ENCODE measurements at regions not wholly inside any gene's neighbourhood (a gene's known extent, or its start where the extent isn't known, plus 50 kb on each side); places are given as distances from the start of the nearest gene placed in this dataset.
A peak's percentile ranks its signal among the peaks of the same experiment; 100 is the strongest.

GRCh38 chr17:5693821-5694220 lies 109.5 kb upstream of the NLRP1 start:
- DNase-seq (ENCODE audit: low read depth in 2 of 3, low spot score in 1 of 3): no peak

- no peak for DNase-seq (ENCODE audit: low read depth in 2 of 3, low spot score in 1 of 3)
Observed at GRCh38 chr17:5694551-5694950, 110.2 kb upstream of the NLRP1 start.

GRCh38 chr17:5695480-5695879 lies 111.2 kb upstream of the NLRP1 start:
- no peak for DNase-seq (ENCODE audit: low read depth in 2 of 3, low spot score in 1 of 3)

GRCh38 chr17:5698959-5699358 lies 114.7 kb upstream of the NLRP1 start:
- no peak for DNase-seq (ENCODE audit: low read depth in 2 of 3, low spot score in 1 of 3)

GRCh38 chr17:5699814-5700213 lies 115.5 kb upstream of the NLRP1 start:
- DNase-seq (ENCODE audit: low read depth in 2 of 3, low spot score in 1 of 3): no peak

- DNase-seq (ENCODE audit: low read depth in 2 of 3, low spot score in 1 of 3): no peak
Observed at GRCh38 chr17:5700745-5701144, 116.4 kb upstream of the NLRP1 start.

GRCh38 chr17:5701381-5701780 lies 117.1 kb upstream of the NLRP1 start:
- no peak for DNase-seq (ENCODE audit: low read depth in 2 of 3, low spot score in 1 of 3)

- no peak for DNase-seq (ENCODE audit: low read depth in 2 of 3, low spot score in 1 of 3)
Observed at GRCh38 chr17:5702951-5703510, 118.7 kb upstream of the NLRP1 start.

GRCh38 chr17:5703736-5704135 lies 119.4 kb upstream of the NLRP1 start:
- DNase-seq (ENCODE audit: low read depth in 2 of 3, low spot score in 1 of 3): no peak

- no peak for DNase-seq (ENCODE audit: low read depth in 2 of 3, low spot score in 1 of 3)
Observed at GRCh38 chr17:5705081-5705875, 121.0 kb upstream of the NLRP1 start.

- no peak for DNase-seq (ENCODE audit: low read depth in 2 of 3, low spot score in 1 of 3)
Observed at GRCh38 chr17:5705876-5706576, 121.7 kb upstream of the NLRP1 start.

GRCh38 chr17:5706577-5707210 lies 122.4 kb upstream of the NLRP1 start:
- DNase-seq (ENCODE audit: low read depth in 2 of 3, low spot score in 1 of 3): peak; percentile 21 to 51 (median 44)

- DNase-seq (ENCODE audit: low read depth in 2 of 3, low spot score in 1 of 3): no peak
Observed at GRCh38 chr17:5707482-5707881, 123.2 kb upstream of the NLRP1 start.

GRCh38 chr17:5708344-5708743 lies 124.0 kb upstream of the NLRP1 start:
- no peak for DNase-seq (ENCODE audit: low read depth in 2 of 3, low spot score in 1 of 3)

GRCh38 chr17:5711344-5711743 lies 127.0 kb upstream of the NLRP1 start:
- no peak for DNase-seq (ENCODE audit: low read depth in 2 of 3, low spot score in 1 of 3)

GRCh38 chr17:5714993-5715392 lies 130.7 kb upstream of the NLRP1 start:
- no peak for DNase-seq (ENCODE audit: low read depth in 2 of 3, low spot score in 1 of 3)

- no peak for DNase-seq (ENCODE audit: low read depth in 2 of 3, low spot score in 1 of 3)
Observed at GRCh38 chr17:5715478-5715877, 131.2 kb upstream of the NLRP1 start.

- DNase-seq (ENCODE audit: low read depth in 2 of 3, low spot score in 1 of 3): no peak
Observed at GRCh38 chr17:5718726-5719125, 134.4 kb upstream of the NLRP1 start.

- DNase-seq (ENCODE audit: low read depth in 2 of 3, low spot score in 1 of 3): no peak
Observed at GRCh38 chr17:5719976-5720375, 135.7 kb upstream of the NLRP1 start.

- no peak for DNase-seq (ENCODE audit: low read depth in 2 of 3, low spot score in 1 of 3)
Observed at GRCh38 chr17:5730373-5730772, 146.1 kb upstream of the NLRP1 start.

GRCh38 chr17:5740937-5741336 lies 156.6 kb upstream of the NLRP1 start:
- DNase-seq (ENCODE audit: low read depth in 2 of 3, low spot score in 1 of 3): no peak

- no peak for DNase-seq (ENCODE audit: low read depth in 2 of 3, low spot score in 1 of 3)
Observed at GRCh38 chr17:5741810-5742209, 157.5 kb upstream of the NLRP1 start.
